CD4-positive, alpha-beta T cell treated with Interleukin-12 subunit alpha and Interleukin-12 subunit beta, for 1 hour (primary cell): ENCODE measurements at regions not wholly inside any gene's neighbourhood (a gene's known extent, or its start where the extent isn't known, plus 50 kb on each side); places are given as distances from the start of the nearest gene placed in this dataset.
A peak's percentile ranks its signal among the peaks of the same experiment; 100 is the strongest.

Experiments used
- DNase-seq: peaks from one replicate; pipeline ENCODE4 v3.0.0-alpha.2; 2020

DNA sequence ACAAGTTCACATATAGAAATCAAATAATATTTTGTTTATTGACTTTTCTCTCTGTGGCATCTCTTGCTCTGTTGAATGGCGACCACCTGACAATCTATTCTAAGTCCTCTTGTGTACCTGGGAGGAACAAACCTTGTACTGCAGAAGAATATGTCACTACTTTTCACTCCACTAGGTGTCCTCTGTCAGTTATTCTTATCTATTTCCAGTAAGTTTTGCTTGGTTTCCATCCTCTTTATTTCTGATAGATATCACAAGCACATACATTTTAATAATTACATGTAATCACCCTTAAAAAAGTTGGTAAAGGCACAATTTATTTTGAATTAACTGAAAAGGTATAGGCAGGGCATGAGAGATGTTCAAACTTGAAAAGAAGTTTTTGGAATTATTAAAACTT lies 238.4 kb downstream of the SNCA start:
- peak; percentile 6 for DNase-seq

DNA sequence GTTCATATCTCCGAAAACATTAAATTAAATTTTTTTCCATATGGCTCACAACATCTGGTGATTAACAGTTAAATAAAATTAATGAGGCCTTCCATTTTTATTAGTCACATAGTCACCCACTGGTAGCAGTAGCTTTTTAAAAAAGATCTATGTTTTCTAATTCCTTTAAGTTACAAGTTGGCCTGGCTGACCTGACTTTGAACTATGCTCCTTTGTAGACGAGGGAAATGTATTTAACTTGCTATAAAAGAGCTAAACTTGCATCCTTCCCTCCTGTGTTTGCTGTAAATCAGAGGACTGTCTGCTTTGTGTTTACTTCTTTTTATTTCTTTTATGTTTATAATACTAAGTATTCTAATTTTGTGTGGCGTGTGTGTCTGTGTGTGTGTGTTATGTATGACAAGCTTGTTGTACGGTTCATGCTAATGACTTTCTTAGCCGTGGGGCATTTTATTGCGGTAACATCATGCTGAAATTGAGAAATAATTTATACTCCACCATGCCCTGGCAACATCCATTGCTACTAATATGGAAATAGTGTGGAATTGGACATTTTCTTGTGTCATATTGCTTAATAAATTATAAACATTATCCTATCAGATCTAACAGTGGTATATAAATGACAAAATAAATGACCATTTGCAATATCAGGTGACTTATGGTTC lies 241.7 kb downstream of the SNCA start:
- no peak for DNase-seq

DNA sequence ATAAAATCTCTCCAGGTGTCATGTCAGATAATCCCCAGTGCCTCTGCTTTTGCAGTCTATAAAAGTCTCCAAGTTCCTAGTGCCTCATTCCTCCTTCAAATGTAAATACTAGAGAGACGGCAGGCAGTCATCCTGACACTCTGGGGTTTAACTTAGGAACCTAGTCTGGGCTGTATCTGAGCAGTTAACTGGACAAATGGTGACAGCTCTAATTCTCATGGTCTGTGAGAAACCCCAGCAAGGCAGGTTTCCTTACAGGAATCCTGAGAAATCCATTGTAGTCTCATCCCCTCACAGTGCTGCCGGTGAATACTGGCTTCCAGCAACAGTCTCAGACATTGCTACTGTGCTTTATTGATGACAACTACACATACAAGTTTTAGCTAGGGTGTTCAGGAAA lies 246.8 kb downstream of the SNCA start:
- DNase-seq, result no peak

DNA sequence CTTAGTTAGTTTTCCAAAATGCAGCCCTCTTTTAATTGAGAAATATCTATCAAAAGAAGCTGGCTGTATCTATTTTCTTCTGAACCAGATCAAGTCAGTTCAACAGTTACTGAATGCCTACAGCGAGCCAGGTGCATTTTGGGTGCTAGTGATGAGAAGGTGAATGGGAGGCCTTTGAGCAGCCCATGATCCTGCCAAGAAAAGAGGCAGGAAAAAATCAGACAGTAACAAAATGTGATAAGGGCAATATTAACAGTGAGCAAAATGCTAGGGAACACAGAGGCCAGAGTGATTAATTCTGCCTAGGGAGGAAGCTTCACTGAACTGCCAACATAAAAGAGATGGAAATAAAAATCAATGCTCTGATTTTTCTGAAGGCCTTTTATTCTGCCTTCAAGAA lies 248.5 kb downstream of the SNCA start:
- DNase-seq, result no peak

DNA sequence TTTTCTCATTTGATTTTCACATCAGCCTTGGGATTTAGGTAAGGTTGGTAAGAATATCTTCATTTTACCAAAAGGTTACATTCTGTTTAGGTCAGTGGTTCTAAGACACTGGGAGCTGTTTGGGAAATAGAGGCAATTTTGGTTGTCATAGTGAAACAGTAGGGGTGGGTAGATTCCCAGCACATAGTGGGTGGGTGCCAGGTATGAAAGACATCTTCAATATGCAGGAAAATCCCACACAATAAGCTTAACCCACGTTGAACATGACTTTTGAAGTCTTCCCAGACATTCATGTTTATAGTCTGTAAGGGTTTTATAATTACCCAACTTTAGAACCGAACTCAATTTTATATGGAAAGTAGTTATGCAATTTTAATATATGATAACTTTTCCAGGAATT lies 249.6 kb downstream of the SNCA start:
- DNase-seq, result no peak

DNA sequence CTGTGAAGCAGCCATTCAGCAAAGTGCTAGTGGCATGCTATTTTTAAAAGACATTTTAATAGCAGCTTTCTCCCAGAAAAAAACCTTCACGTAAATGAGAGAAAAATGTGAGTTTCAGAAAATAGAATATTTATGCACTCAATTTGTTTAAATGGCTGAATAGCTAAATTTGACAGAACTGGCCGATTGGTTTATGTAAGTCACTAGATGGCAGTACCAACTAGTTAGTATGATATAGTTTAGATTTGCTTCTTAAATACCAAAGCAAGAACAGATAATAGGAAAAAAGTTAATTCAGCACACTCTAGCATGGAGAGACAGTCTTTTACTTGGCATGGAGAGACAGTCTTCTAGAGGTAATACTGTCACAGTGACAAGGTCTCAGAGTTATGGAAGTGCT lies 250.1 kb downstream of the SNCA start:
- no peak for DNase-seq

DNA sequence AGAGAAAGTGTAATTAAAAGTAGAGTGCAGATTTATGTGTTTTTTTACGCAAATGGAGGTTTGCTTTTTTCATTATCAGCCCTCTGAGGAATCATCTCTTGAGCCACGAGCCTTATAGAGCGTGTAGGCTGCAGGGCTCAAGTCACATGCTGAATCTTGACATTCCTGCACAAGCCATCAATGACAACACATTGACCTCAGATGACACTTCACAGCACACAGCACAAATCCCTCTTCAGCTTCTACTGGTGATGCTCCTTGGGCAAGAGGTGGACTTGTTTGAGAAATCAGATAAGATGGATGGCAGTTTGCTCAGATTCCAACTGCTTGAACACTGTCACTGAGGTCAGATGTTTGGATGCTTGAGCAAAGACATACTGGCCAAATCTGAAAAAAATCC lies 250.6 kb downstream of the SNCA start:
- DNase-seq, result no peak

DNA sequence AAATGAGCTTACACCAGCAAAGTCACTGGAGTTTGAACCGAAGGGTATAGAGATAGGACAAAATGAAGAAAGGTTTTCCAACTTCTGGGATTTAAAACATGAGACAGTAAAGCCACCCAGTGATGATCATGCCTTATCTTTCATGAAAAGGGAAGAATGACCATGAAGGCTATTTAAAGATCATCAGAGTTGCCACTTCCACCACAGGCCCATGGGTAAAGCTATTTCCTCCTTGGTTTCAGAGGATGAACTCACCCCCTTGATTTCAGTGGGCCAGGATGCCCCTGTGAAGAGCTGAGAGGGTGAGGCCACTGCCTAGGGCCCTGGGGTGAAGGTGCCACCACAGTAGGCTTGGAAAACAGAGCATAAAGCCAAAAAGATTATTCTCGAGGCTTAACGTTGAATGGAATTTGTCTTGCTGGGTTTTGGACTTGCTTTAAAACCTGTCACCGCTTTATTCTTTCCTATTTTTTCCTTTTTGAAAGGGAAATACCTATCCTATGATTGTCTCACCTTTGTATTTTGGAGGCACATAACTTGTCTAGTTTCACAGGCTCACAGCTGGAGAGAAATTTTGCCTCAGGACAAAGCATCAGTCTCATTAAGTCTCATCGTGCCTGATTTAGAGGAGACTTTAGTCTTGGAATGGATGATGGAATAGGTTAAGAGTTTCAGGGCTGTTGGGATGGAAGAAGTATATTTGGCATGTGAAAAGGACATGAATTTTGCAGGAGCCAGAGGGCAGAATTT lies 254.0 kb downstream of the SNCA start:
- no peak for DNase-seq

DNA sequence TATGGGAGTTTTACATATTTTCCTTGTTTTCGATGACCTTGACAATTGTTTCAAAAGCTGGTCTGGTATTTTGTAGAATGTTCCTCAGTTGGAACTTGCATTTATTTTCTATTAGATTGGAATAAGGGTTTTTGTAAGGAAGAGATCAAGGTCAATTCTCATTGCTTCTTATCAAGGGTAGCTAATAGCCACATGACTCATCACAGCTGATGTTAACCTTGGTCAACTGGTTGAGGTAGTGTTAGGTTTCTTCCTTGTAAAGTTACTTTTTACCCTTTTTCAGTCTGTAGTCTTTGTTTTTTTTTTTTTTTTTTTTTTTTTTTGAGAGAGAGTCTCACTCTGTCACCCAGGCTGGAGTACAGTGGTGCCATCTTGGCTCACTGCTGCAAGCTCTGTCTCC lies 257.2 kb downstream of the SNCA start:
- DNase-seq, result no peak

DNA sequence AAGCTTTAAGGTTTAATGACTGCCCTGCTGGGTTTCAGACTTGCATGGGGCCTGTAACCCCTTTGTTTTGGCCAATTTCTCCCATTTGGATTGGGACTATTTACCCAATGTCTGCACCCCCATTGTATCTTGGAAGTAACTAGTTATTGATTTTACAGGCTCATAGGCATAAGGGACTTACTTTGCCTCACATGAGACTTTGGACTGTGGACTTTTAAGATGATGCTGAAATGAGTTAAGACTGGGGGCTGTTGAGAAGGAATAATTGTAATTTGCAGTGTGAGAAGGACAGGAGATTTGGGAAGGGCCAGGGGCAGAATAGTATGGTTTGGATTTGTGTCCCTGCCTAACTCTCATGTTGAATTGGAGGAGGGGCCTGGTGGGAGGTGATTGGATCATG lies 260.7 kb downstream of the SNCA start:
- no peak for DNase-seq

DNA sequence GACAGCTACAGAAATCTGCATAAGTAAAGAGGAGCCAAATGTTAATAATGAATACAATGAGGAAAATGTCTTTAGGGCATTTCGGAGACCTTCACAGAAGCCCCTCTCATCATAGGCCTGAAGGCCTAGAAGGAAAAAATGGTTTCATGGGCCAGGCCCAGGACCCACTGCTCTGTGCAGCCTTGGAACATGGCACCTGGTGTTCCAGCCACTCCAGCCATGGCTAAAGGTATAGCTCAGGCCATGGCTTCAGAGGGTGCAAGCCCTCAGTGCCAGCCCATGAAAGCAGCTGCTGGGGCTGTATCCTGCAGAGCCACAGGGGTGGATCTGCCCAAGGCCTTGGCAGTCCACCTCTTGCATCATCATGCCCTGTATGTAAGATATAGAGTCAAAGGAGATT lies 261.1 kb downstream of the SNCA start:
- no peak for DNase-seq

DNA sequence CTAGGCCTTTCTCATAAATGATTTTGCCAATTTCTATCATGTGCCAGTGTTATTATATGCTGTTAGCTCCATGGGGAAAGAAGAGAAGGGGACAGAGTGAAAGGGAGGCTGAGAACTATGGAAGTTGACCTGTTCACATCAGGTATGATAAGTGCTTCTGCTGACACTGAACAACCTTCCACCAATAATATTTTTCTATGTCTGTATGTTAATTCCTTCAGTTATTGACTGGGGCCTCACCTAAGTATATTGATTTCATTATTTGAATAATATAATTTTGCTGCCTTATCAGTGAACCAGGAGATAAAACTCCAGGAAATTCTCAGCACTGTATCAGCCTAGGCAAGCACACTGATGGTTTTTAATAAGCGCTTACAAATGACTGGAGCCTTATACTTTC lies 262.8 kb downstream of the SNCA start:
- DNase-seq, result no peak

DNA sequence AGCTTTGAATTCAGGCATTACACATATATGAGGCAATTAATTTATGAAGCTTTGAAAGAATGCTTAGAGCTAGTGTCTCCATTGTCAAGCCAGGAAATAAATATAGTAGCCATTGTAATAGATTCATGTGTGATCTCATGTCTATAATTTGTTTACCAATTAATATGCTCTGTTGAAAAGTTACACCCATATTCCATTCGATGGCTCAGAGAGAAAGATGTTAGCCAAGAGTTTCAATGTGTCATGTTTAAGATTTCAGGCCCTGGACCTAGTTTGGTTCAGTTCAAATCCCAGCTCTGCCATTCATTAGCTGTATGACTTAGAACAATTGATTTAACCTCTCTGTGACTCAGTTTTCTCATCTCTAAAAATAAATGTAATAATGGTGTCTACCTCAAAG lies 263.3 kb downstream of the SNCA start:
- DNase-seq, result no peak

DNA sequence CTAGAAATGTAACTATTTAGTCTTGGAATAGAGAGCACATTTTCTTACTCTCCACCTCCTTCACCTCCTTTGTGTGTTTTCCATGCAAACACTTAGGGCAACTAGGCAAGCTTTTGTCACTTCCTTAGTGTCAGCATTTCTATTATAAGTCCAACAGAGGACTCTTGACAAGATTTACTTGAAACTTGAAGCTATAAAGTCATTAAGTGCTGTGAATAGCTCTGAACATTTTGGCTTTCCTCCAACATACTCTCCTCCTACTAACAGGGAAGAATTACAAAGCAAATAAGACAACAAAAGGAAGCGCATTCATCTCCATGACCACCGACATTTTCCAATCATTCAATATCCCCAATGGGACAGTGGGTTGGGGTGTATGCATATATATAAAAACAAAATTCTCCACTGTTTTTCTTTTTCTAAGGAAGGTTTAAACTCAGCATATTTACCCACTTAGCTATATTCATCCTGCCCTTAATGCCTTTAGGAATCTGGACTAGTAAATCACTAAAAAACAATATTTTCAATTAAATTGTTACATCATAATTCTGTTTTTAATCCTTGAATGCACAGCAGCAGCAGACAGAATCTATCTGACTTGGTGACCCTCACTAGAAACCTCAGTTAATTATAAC lies 264.6 kb downstream of the SNCA start:
- no peak for DNase-seq

DNA sequence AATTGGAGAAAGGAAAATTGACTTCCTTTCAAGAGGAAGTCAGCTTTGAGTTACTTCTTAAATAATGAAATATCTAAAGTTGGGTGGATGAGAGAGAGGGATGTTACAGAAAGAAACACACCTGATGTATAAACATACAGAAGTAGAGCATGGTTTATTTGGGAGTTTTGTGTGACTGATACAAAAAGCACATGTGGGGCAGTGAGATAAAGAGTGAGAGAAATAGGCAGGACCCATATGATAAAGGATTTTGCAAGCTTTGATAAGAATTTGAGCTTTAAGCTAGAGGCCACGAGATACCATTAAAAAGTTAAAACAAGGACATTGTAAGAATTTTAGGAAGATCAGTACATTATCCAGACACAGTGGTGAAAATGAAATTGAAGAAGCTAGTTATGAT lies 263.3 kb upstream of the GPRIN3 start:
- DNase-seq, result no peak

DNA sequence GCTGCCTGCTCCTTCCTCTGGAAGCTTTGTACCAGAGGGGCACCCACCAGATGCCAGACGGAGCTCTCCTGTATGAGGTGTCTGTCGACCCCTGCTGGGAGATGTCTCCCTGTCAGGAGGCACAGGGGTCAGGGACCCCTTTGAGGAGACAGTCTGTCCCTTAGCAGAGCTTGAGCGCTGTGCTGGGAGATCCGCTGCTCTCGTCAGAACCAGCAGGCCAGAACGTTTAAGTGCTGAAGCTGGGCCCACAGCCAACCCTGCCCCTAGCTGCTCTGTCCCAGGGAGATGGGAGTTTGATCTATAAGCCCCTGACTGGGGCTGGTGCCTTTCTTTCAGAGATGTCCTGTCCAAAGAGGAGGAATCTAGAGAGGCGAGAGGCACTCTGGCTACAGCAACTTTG lies 260.3 kb upstream of the GPRIN3 start:
- DNase-seq, result no peak

DNA sequence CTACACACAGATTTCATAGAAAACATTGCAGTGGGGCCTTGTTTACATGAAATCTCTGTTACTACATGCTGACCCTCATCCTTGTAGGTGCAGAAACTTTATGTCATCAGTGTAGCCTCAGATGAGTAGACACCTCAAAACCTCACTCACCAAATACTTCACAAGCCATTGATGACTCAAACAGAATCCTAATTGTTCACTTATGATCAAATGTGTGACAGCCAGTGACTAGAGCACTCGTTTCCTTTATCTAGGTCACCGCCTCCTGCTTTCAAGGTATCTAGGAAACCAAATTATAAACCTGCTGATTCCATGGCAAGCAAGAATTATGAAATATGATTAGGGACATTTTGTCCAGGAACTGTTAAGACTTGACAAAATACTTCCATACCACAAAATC lies 255.8 kb upstream of the GPRIN3 start:
- DNase-seq, result no peak

DNA sequence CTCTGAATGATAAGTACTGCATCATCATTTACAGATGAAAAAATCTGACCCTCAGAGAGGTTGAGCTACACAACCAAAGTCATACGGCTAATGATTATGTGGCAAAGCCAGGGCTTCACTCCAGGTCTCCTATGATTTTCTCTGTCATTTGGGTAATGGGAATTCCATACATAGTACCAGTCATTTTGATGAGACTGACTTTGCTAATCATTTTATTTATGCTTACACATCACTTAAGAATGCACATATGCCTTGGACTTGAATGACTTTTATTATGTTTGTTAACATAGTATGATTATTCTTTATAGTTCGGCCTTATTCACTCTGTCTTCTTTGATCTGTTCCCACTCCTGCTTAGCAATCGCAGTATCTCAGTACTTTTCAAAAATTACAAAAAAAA lies 255.1 kb upstream of the GPRIN3 start:
- DNase-seq, result no peak

DNA sequence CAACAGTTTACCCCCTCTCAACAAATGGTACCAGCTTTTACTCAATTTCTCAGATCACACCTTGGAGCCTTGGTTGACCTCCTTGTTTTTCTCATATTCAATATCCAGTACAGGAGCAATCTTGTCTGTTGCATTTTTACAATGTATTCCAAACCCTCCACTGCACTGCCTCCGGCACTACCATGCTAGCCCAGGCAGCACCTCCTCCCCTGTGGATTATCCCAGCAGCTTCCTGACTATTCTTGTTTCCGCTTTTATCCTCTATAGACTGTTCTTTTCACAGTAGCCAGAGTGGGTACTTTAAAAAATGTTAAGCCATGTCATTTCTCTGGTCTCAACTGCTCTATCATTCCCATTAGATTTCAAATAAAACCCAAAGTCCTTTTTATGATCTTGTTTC lies 253.4 kb upstream of the GPRIN3 start:
- no peak for DNase-seq

DNA sequence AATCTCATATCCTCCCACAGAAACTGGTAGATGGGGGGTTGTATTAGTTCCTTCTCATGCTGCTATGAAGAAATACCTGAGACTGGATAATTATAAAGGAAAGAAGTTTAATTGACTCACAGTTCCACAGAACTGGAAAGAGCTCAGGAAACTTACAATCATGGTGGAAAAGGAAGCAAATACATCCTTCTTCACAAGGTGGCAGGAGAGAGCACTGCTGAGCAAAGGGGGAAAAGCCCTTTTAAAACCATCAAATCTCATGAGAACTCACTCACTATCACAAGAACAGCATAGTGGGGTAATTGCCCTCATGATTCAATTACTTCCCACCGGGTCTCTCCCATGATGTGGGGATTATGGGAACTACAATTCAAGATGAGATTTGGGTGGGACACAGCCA lies 250.5 kb upstream of the GPRIN3 start:
- no peak for DNase-seq

DNA sequence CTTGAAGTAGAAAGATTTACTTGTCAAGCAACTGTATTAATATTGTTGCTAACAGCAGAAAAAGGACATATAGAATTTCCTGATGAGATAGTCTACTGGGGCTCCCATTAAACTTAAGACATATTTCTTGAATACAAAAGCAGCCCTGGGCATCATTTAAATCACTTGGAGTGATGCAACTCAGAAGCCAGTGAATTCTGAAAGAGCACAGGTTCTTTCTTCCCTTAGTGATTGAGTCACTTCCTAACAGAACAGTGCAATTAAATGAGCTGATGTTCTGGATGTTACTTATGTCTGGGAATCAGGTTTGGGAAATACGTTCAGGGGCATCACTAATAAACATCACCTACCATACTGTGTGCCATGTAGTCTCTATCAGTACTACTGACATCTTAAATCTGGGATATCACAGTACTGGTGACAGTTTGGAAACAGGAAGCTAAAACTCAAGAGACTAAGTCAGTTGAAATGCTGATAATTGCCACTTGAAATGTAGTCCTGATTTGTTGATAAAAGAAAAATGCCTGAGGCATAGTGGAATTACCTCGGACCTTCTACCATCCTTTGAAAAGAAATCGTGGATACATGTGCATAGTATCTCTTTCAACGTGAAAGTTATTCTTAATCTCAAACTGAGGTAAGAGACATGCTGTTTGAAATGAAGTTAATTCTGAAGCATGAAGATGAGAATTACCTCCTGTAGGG lies 249.2 kb upstream of the GPRIN3 start:
- DNase-seq, result no peak

DNA sequence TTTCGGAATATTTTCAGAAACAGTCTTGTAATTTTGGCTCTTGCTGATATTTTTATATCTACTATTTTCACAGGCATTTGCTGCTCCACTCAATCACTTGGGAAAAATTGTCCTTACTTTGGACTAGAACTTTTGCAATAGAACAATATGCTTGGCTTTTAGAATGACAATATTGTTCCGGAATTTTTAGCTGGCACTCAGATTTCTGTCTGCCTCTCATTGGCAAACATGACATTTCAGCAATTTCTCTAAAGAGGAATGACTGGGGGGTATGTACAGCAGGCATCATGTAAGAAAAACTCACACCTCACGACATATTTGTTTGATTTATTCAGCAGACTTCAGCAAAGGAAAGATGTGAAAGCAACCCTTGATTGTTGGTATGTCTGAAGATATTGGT lies 243.6 kb upstream of the GPRIN3 start:
- DNase-seq, result no peak

DNA sequence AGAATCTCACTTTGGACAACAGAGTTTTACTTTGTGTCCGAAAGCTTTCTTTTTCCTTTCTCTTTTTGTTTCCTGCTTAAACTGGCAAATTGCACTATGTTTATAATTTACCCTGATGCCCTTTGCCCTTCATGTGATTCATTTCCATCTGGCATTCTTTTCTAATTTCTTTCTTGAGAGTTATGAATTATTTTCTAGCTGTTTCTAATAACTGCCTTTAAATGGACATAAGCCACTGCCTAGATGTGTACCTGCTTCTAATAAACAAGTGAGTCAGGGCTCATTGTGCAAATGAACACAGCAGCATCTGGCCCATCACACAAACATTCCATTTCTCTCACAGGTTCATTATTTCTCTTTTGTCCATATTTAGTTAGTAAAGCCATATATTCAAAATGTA lies 242.3 kb upstream of the GPRIN3 start:
- no peak for DNase-seq

DNA sequence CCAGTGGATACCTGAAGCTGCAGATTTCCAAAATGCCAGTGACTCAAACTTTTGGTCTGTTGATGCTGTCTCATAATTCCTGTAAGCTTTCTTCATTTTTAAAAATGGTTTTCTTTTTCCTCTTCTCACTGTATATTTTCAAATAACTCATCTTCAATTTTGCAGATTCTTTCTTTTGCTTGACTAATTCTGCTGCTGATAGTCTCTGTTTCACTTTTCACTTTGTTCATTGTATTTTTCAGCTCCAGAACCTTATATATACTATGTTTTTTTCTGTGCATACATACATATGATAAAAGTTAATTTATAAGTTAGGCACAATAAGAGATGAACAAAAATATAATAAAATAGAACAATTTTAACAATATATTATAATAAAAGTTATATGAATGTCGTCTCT lies 237.7 kb upstream of the GPRIN3 start:
- DNase-seq, result no peak
